Peyer's patch (tissue), 4 donors: ENCODE measurements at regions not wholly inside any gene's neighbourhood (a gene's known extent, or its start where the extent isn't known, plus 50 kb on each side); places are given as distances from the start of the nearest gene placed in this dataset.

Experiments
- CTCF ChIP-seq, 6 experiments: fragments of 450-650 bp in 4 of 6; fragments of 200-600 bp in 2 of 6; sonication (generic) in 1 of 6; IDR thresholded peaks; one replicate each; pipeline ENCODE4 v1.5.1; 2017 to 2019; ENCODE audit warnings: antibody characterized with exemption in 6 of 6, mild to moderate bottlenecking in 3 of 6, moderate library complexity in 1 of 6
- POLR2A ChIP-seq, 2 donors: fragments of 450-650 bp; IDR thresholded peaks; one replicate each; pipeline ENCODE4 v1.5.1; 2017; ENCODE audit warnings: antibody characterized with exemption in 2 of 2, mild to moderate bottlenecking in 2 of 2, moderate library complexity in 2 of 2

GRCh38 chr2:196515608-196516007, 123.9 kb upstream of the CCDC150 start:
- no peak for TF ChIP-seq CTCF (IDR thresholded peaks at IDR 0.05)
- TF ChIP-seq POLR2A (IDR thresholded peaks at IDR 0.05): no peak
